ENCODE measurements at regions not wholly inside any gene's neighbourhood (a gene's known extent, or its start where the extent isn't known, plus 50 kb on each side); places are given as distances from the start of the nearest gene placed in this dataset.

GRCh38 chr11:31871310-31872075 lies 60.4 kb upstream of the PAX6 start:
- TF ChIP-seq CTCF (optimal IDR thresholded peaks at IDR 0.05 in 1 of 3, IDR thresholded peaks at IDR 0.05 in 1 of 3, conservative IDR thresholded peaks at IDR 0.05 in 1 of 3; ENCODE audit: extremely low read depth in 1 of 3, insufficient read depth in 2 of 3, low read length in 3 of 3) (no peak), EZH2 (IDR thresholded peaks at IDR 0.05; ENCODE audit: low read length) (no peak)
